Middle frontal gyrus (tissue), 1 donor: ENCODE measurements at regions not wholly inside any gene's neighbourhood (a gene's known extent, or its start where the extent isn't known, plus 50 kb on each side); places are given as distances from the start of the nearest gene placed in this dataset.

Source experiments
- DNase-seq: peaks from one replicate; pipeline ENCODE4 v3.0.0-alpha.2; 2015; ENCODE audit warnings: low spot score; ENCODE audit errors: extremely low spot score

DNA sequence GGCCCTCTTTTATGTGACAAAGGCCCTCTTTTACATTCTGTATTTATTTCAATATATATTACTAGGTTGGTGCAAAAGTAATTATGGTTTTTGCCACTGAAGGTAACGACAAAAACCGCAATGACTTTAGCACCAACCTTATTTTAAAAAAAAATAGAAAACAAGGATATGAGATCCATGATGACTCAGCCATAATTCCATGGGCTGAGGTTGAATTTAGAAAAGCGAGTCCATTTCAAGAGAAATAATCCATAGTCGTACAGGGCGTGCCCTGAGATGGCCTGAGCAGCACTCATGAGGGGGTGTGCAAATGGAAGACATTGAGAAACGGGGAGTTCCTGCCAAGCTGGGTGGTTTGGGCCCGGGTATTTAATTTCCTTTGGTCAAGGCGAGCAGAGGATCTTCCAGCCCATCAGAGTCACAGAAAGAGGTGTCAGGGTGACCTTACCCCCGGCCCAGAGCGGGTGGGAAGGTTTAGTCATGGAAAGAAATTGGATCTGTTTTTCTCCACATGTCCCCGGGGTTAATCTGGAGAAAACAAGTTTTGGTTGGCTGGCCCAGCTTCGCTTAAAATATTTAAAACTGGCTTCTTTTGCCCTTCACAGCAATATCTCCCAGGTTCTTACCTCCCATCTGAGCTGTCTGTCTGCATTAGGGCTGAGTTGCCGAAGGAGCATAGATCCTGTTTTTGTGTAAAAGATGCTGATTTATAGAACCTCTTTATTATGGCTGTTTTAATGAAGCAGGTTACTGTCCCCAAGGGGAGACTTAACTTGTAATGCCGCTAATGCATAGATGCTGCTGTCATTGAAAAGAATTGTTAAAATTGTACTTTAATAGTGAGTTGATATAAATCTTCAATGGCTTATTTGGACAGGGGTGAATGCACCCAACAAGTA, 255.6 kb downstream of the PREX1 start:
- DNase-seq: no peak

DNA sequence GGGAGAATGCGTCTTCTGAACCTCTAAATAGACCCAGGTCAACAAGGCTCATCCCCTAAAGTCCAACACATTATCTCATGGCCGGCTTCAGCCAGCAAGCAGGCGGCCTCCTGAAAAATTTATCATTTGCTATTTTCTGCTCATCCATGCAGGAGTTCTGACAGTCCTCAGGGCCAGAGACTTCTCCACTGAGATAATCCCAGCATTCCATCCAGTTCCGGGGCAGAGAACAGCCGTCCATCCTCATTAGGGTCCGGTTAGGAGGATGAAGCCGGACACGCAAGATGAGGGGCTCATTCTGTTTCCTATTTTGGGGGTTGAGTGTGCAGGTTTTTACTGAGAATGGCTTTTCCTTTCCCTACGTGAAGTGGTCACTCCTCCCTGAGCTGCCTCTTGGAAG, 258.1 kb downstream of the PREX1 start:
- no peak for DNase-seq

- no peak for DNase-seq
These were observed 259.3 kb downstream of the PREX1 start for GRCh38 chr20:48568520-48568919.

- no peak for DNase-seq
These were observed 260.7 kb downstream of the PREX1 start for GRCh38 chr20:48567145-48567544.

DNA sequence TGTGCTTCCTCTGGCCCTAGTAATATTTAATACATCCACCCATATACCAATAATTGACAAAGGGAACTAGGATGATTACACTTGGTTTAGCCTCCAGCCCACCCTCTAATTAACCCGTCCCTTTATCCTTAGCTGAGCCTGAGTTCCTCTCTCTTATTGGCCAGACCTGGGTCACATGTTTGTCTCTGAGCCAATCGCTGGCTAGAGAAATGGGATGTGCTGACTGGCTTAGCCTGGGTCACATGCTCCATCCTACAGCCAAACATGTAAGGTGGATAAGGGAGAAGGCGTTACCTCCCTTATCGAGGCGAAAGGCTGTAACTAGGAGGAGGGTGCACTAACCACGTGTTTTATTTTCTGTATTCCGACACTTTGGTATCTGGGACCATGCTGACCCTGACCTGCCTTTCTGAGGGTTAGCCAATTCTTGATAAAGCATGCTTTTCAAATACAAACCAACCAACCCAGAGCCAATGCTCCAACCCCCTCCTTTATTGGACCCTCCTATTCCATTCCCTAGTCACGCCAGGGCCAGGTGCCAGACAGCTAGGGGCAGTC, 262.7 kb downstream of the PREX1 start:
- DNase-seq: no peak

DNA sequence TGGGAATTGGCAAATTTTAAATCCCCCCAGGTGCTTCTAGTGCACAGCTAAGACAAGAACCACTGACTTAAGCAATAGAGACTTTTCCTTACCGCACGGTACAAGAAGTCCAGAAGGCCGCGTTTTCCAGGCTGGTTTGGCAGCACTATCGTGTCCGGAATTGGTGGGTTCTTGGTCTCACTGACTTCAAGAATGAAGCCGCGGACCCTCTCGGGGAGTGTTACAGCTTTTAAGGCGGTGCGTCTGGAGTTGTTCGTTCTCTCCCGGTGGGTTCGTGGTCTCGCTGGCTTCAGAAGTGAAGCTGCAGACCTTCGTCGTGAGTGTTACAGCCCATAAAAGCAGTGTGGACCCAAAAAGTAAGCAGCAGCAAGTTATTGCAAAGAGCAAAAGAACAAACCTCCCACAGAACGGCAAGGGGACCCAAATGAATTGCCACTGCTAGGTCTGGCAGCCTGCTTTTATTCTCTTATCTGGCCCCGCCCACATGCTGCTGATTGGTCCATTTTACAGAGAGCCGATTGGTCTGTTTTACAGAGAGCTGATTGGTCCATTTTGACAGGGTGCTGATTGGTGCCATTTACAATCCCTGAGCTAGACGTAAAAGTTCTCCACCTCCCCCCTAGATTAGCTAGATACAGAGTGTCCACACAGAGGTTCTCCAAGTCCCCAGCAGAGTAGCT, 264.5 kb downstream of the PREX1 start:
- DNase-seq: no peak

DNA sequence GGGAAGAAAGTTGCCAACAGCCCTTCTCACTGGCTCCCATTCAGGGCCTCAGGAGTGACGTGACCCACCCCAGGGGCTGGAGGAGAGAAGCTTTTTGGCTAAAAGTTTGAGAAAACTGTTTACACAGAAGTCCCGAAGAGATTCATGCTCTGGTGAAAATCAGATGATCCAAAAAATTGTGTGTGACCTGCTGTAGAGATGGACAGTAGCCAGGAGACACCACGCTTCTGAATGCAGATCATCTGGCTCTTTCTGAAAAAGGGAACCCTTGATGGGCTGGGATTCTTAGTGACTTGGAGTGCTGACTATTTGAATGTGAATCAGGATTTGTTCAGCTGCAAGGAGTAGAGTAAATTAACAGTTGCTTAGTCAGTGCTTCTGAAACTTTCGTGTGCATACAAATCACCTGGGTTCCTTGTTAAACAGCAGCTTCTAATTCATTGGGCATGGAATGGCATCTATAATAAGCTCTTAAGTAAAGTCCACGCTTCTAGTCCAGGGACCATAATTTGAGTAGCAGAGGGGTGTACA, 265.1 kb downstream of the PREX1 start:
- no peak for DNase-seq

DNA sequence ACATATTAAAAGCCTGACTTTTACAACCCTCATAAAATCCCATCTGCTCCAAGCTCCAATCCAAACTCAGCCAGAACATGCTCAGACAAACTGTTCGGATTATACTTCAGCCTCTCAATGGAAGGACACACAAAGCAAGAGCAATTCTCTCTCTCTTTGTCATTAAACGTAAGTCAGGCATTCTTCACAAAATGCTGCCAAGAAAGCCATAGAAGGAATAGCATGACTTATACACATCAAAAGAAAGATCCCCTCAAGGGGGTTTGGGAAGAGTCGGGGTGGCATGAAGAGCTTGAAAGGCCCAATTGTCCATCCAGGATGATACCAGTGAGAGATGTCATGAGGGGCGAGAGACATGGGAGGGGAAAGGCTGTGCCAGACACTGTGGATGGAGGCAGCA, 268.9 kb downstream of the PREX1 start:
- DNase-seq: no peak

- no peak for DNase-seq
These were observed 270.4 kb downstream of the PREX1 start for GRCh38 chr20:48557380-48557779.

GRCh38 chr20:48556956-48557355, 270.8 kb downstream of the PREX1 start:
- no peak for DNase-seq

DNA sequence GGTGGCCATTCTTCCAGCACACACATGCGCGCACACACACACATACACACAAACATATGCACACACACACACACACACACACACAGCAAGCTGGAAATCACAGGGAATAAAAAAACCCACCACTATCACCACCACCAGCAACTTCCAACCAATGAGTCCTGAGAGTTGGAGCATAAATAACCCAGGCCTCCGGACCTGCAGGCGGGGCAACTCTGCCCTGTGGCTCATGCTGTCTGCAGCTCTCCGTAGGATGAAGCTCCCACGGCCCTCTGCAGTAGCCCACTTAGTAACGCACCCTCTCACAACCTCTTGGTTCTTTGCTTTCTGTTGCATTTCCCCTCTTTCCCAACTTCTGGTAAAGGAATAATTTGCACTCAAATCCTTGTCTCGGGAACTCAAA, 275.2 kb downstream of the PREX1 start:
- no peak for DNase-seq

DNA sequence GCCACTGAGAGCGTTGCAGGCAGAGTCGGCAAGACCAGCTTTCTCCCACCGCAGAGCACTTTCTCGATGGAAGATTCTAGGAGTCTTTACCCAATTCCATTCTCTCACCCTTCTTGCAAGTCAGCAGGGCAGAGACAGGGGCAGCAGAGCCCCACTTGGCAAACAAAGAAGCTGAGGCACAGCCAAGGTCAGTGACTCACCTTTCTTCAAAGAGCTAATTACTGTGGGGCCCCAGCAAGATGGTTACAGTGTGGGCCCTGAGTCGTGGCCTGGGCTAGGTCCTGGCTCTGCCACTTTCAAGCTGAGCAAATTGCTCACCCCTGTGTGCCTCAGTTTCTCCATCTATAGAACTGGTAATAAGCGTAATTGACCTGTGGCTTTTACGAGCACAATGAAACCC, 277.0 kb downstream of the PREX1 start:
- no peak for DNase-seq

- no peak for DNase-seq
These were observed 280.1 kb downstream of the PREX1 start for GRCh38 chr20:48547664-48548063.

DNA sequence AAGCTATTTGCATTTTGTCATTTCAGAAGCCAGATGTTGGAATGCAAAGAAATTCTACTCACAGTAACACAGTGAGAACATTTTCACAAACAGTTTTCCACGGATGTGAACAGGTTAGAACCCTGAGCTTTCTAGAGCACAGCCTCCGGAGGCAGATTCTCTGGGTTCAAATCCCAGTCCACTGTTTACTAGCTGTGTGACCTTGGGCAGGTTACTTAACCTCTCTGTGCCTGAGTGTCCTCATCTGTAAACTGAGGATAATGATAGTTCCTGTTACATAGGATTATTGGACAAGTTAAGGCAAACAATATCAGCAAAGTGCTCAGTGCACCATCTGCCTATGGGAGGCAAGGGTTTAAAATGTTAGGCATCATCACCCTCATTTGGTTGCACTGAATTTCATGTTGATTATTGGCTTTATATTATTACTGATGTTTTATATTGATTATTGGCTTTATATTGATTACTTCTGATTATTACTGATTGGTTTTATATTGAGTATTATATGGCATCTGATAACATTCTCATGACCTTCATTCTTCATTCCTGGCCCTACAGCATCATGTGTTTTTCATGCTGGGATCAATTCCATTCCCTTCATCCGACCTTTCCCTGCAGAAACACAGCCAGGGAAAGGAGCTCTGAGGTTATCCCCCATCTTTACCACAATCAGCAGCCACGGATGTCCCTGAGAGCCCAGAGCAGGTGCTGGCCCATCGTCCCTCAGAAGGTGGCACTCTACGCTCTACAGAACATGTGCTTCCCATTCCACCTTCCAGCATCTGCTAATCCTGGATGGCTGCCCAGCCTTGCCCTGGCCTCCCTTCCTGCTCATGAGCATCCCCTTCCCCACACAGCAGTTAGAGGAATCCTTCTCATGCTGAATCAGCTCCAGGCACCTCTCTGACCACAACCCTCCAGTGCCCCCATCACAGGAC, 283.1 kb downstream of the PREX1 start:
- no peak for DNase-seq

- no peak for DNase-seq
These were observed 286.2 kb downstream of the PREX1 start for GRCh38 chr20:48541581-48542071.

- DNase-seq: no peak
These were observed 288.9 kb downstream of the PREX1 start for GRCh38 chr20:48538856-48539255.

- no peak for DNase-seq
These were observed 289.6 kb downstream of the PREX1 start for GRCh38 chr20:48538058-48538825.

- no peak for DNase-seq
These were observed 291.6 kb downstream of the PREX1 start for GRCh38 chr20:48536206-48536605.

DNA sequence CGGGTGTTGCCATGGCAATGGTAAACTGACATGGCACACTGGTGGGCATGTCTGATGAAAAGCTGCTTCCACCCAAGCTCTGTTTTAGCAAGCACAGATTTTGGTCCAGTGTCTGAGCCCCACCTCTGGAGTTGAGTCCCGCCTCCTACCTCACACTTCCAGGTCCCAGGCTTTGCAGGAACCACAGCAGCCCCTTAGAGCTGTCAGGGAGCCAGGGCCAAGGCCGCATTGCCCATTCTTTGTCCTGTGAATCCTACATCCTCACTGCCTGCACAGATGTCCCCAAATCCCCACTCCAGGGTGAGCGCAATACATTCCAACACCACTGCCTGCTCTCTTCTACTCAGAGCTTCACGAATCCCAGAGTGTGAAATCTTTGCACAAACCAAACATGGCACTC, 292.2 kb downstream of the PREX1 start:
- no peak for DNase-seq

DNA sequence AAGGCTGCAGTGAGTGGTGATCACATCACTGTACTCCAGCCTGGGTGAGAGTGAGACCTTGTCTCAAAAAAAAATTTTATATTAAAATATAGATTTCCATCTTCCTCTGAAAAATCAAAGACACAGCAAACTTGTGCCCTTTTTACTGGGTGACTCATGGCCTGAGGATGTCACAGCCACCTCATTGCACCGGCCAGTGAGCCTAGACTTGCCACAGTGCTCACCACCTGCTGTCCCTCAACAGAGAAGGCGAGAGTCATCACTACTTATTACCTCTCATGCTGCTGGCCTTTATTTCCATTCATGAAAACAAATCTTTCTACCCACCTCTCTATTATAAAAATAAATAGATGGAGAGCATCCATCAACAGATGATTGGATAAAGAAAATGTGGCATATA, 295.8 kb downstream of the PREX1 start:
- no peak for DNase-seq
